ENCODE measurements at regions not wholly inside any gene's neighbourhood (a gene's known extent, or its start where the extent isn't known, plus 50 kb on each side); places are given as distances from the start of the nearest gene placed in this dataset.

DNA sequence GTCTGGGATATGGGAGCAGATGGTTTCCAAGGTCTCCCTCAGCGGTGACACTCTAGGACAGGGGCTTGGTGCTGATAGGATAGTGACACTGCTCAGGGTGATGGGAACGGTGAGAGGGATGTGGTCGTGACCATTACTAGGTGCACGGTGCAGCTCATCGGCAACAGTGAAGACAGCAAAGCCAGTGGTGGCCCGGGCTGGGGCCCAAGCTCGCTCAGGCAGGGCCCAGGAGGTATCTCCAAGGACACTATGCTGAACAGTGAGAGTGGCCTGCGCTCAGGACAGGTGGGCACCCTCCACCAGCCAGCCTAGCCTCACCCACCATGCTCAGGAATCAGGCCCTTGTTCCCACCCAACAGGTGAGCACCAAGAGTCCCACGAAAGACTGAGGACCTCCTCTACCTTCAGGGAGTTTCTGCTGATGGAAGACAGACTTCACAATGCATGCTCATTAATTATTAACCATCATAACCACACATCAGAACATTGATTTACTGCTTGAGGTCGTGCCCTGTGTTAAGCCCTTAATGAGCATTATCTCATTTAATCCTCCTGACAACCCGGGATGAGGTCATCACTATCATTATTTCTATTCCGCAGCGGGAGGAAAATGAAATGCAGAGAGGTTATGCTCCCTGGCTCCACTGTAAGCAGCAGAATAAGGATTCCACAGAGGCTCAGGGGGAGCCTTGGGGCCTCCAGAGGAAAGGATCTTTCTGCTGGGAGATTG, 269.4 kb downstream of the UACA start:
- TF ChIP-seq CTCF (IDR thresholded peaks at IDR 0.05), result no peak

DNA sequence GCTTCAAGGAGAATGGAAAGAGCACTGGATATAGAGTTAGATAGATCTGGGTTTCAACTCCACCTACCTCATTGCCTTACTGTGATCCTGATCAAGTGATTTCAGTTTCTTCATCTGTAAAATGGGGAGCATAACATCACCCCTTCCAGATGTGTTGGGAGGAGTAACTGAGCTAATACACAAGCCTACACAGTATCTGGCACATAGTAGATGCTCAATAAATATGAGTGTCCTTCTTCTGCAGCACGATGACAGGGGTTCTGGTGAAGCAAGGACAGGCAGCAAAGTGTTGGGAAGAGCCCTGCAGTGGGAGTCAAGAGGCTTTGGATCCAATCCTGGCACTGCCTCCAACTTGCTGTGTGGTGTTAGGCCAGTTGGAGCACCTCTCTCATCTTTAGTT, 270.0 kb downstream of the UACA start:
- TF ChIP-seq CTCF (IDR thresholded peaks at IDR 0.05), result no peak

- TF ChIP-seq CTCF (IDR thresholded peaks at IDR 0.05), result no peak
Observed at GRCh38 chr15:70492240-70493177, 270.8 kb downstream of the UACA start.

GRCh38 chr15:70491641-70492040, 271.7 kb downstream of the UACA start:
- TF ChIP-seq CTCF (IDR thresholded peaks at IDR 0.05), result no peak

- TF ChIP-seq CTCF (IDR thresholded peaks at IDR 0.05), result no peak
Observed at GRCh38 chr15:70491201-70491621, 272.1 kb downstream of the UACA start.

DNA sequence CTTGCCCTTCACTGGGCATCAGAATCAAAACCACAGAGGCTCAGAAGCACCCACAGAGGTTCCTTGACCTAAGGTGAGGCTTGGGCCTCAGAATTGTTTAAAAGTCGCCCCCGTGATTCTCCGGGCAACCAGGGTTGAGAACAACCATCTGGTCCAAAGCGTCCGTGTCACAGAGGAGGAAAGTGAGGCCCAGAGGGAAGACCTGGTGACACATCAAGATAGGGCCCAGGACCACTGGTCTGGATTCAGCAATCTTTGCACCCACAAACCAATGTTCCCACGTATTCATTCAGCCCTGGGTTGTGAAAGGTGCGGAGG, 272.6 kb downstream of the UACA start:
- no peak for TF ChIP-seq CTCF (IDR thresholded peaks at IDR 0.05)

GRCh38 chr15:70490148-70490837, 273.1 kb downstream of the UACA start:
- no peak for TF ChIP-seq CTCF (IDR thresholded peaks at IDR 0.05)

Measured in LNCAP (cell line).